22Rv1 (cell line): ENCODE measurements at regions not wholly inside any gene's neighbourhood (a gene's known extent, or its start where the extent isn't known, plus 50 kb on each side); places are given as distances from the start of the nearest gene placed in this dataset.

Source experiments
- H3K27ac ChIP-seq: fragments of 450-650 bp; 2 replicates; pipeline ENCODE4 v1.5.1; 2017
- CTCF ChIP-seq: fragments of 450-650 bp; IDR thresholded peaks from 2 replicates; pipeline ENCODE4 v1.5.1; 2017; ENCODE audit warnings: mild to moderate bottlenecking
- ZFX ChIP-seq: fragments of 450-650 bp; IDR thresholded peaks from 2 replicates; pipeline ENCODE4 v1.6.1; 2017; ENCODE audit warnings: antibody characterized with exemption, borderline replicate concordance

DNA sequence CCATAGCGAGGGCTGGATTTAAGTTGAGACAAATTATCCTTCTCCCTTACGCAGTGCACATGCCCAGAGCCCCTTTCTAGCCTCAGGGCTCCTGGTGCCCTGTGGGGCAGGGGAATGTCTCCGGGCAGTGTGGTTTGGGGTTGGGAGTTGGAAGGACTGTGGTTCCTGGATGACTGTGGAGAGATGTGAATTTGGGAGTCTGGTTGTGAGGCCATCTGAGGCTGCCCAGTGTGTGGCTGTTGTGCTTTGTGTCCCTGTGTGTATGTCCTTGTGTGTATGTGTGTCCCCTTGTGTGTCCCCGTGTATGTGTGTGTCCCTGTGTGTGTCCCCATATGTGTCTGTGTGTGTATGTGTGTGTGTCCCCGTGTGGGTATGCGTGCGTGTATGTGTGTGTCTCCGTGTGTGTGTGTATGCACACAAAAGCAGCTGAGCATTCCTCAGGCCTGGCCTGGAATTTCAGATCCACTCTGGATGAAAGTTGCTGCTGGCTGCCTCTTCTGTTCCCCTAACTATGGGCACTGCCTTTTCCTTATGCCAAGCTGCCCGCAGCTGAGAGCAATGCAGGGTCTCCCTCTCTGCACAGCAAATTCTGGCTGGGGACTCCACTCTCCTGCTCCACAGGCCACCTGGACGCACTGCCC lies 65.4 kb downstream of the UBIAD1 start:
- TF ChIP-seq CTCF (no peak), ZFX (no peak)

DNA sequence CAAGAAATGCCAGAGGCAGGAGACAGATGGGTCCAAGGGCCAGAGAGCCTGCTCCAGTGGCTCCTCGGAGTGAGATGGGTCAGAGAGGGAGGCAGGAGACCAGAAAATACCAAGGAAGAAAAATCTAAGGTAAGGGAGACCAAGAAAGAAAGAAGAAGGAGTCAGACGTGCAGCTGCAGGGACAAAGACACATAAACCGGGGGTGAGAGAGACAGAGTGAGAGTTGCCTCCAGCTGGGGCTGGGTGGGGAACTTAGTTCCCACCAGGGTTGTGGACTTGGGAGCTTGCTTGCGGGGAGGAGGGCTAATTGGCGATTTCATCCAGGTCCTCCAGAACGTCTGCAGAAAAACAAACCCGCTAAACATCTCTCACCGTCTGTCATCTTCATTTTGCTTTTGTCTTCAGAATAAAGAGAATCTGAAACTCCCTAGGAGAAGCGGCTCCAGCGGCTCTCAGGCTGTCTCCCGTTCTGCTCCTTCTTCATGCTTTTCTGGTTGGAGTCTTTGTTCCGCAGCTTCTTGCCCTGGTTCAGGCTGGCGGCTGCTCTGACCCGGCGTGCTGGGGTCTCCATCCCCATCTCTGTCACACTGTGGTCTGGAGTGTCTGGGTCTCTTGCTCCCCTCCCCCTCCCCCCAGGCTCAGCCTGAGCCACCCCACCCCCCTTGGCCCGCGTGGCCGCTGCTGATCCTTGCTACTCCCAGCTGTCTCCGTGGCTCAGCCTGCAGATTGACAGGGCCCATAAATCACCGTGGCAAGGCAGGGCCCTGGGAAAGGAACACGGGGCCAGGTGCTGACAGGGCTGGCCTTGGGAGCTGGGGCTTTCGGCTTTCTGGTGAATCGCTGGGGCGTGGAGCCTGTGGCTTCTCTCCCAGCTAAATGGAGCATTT lies 66.6 kb downstream of the UBIAD1 start:
- TF ChIP-seq CTCF (no peak), ZFX (no peak)
- no peak overlapping the region for H3K27ac ChIP-seq

More for the DNA sequence above, 65.4 kb downstream of the UBIAD1 start:
- no peak overlapping the region for H3K27ac ChIP-seq

- no peak for TF ChIP-seq CTCF
- TF ChIP-seq ZFX: no peak
- H3K27ac ChIP-seq: no peak overlapping the region
Observed at GRCh38 chr1:11340233-11340632, 67.2 kb downstream of the UBIAD1 start.

DNA sequence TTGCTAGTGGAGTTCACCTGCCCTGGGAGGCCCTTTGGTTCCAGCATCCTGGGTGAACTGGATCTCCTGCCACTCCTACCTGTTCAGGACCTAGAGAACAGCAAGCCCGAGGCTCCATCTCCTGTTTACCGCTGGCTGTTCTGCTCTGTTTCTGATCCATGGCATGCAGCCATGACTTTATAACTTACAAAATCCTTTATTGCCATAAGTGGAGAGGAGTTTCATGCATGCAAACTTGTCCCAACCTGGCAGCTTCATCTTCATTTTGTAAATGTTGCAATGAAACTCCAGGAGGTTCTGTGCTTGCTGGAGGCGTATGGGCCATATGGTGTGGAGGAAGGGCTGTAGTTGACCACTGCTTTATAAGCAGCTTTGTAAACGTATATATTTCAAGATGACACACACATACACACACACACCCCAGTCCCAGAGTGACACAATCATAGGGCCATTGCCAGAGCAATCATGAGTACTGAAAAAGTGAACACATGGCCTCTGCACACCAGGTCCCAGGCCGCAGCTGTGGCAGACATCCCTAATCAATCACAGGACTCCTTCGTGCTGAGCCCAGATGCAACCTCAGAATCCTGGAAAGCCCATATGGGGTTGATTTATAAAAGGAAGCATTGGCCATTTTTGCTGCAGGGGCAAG lies 69.0 kb downstream of the UBIAD1 start:
- TF ChIP-seq ZFX (no peak), CTCF (no peak)
- H3K27ac ChIP-seq: no peak overlapping the region

DNA sequence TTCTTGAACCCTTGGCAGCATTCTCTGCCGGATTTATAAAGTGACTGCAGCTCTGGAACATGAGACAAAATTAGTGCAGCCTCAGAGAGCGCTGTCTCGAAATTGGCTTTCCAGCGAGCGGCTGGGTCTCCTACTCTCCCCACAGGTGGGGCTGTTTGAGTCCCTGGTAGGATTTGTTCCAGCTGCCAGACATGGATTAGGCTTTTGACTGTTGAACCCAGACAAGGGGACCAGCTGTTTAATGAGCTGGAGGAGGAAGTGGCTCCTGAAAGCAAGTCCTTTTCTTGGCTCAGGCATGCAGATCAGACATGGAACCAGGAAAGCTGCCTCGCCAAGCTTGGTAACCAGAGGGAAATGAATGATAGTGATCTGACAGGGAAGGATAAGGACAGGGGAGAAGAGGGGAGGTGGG lies 69.6 kb downstream of the UBIAD1 start:
- no peak overlapping the region for H3K27ac ChIP-seq
- no peak for TF ChIP-seq CTCF
- TF ChIP-seq ZFX: no peak

DNA sequence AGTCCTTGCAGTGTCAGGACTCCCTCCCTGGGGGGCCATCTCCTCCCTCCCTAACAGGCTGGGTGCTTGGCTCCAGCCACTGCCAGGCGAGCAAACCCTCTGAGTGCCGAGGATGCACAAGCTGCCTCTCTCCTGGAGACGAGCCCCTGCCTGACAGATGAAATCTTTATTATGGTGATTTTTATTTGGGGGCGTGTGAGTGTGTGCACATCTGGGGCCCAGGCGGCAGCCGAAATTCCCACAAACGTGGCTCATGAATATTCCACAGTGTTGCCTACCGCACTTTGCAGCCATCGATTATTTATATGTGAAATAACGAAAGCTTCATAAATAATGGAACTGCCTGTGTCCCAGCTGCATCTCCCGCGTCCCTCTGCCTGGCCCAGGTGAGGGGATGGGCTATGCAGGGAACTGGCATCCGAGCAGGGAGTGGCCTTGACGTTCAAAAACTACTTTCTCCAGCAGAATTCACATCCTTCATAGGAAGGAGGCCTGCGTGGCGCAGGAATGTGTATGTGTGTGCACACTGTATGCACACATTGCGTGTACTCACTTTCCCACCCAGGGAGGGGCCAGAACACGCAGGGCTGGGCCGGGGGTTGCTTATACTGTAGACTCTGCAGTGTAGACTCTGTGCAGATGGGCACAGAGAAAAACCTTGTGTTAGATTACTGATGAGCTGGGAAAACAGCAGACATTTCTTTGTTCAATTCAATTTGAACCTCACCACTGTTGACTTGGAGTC lies 73.1 kb downstream of the UBIAD1 start:
- no peak overlapping the region for H3K27ac ChIP-seq
- TF ChIP-seq ZFX (no peak), CTCF (no peak)
